Stromal cell of bone marrow (primary cell): ENCODE measurements at regions not wholly inside any gene's neighbourhood (a gene's known extent, or its start where the extent isn't known, plus 50 kb on each side); places are given as distances from the start of the nearest gene placed in this dataset.
"Not testable (repeated sequence)": the region's sequence is repeated elsewhere in the genome, so short reads cannot be mapped to it uniquely, and the experiment has no call there.

Experiments used
- DNase-seq: peaks from one replicate; pipeline ENCODE4 v3.0.0-alpha.2; 2012; ENCODE audit warnings: low read depth

DNA sequence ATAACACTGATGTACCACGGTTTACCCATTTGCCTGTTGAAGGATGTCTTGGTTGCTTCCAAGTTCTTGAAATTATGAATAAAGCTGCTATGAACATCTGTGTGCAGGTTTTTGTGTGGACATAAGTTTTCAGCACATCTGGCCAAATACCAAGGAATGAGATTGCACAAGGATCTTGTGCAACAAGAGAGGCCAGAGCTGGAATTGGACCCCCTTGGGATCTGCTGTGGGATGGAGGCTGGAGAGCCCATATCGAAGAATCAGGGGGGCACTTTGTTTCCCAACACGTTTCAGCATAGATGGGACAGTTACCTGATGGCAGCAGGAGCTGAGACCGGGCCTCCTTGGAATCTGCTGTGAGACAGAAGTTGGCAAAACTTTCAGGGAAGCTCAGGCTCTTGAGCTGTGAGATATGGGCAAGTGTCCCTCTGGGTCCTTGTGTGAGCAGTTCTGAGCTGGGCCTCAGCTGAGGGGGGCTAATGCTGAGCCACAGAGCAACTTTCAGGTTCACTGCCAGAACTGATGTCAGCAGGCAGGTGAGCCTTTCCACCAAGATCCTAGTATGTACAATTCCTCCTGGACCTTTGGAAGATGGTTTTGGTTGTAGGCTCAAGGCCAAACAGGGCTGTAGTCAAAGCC lies 115.2 kb upstream of the RAB18 start:
- DNase-seq, result peak; percentile 42

DNA sequence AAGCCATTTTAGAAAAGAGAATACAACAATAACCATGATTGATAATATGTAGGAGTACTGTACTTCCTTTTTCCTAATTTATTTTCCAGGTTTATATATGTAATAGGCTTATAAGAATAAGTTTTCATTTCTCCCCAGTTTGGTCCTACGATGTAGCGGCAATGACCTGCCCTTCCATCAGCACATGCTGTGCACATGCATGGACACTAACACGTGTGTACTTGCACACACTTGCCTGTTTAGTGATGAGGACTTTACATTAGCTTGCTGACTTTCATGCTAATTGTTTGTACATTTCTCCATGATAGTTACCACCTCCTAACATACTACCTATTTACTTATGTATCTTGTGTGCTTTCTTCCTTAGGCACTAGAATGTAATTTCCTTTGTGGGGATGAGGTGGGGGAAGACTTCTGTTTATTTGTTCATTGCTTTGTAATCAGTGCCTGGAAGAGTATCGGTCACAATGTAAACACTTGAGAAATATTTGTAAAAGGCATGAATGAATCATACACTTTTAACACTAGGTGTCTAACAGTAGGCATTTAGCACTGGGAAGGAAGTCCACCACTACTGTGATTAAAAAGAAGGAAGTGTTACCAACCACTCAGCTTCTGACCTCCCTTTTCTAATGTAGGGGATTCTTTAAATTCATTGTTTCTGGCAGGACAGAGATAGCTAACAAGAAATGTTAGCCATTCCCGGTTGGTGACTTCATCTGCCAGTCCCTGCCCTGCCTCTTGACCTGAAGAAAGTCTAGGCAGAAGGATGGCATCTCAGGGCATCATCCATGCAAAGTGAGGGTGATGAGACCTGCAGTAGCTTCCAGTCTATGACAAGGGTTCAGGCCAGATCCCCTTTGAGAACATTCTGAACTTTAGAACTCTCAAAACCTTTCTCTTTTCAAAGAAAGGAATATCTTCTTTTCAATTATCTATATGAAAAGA lies 120.2 kb upstream of the RAB18 start:
- DNase-seq, result no peak

GRCh38 chr10:27382176-27382575 lies 121.9 kb upstream of the RAB18 start:
- no peak for DNase-seq

DNA sequence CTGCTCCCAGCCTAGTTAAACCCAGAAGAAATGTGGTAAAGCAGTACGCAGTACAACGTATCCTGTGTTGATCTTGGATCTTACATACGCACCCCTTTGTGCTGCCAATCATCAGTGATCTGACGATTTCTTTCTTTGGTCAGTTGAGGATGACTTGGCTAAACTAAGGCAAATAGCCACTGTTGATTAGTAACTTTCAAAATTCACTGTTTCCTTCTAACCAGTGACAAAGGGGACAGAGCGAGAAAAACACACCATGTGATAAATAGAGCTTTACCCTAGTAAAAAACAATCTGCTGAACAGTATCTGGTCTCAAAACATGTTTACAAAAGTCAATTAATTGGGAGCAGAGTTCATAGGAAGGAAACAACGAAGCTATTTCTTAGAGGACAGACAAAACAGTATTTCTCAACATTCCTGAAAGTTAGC lies 123.2 kb upstream of the RAB18 start:
- no peak for DNase-seq

DNA sequence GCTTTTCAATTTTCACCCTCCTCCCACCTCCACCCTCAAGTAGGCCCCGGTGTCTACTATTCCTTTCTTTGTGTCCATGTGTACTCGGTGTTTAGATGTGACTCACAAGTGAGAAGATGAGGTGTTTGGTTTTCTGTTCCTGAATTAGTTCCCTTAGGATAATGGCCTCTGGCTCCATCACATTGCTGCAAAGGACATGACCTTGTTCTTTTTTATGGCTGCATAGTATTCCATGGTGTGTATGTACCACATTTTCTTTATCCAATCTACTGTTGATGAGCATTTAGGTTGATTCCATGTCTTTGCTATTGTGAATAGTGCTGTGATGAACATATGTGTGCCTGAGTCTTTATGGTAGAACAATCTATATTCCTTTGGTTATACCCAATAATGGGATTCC lies 125.1 kb upstream of the RAB18 start:
- DNase-seq, result not testable (repeated sequence)

GRCh38 chr10:27373566-27374160 lies 130.4 kb upstream of the RAB18 start:
- no peak for DNase-seq

- DNase-seq, result no peak
Observed at GRCh38 chr10:27372095-27372494, 131.5 kb upstream of the ACBD5 start.

- DNase-seq, result not testable (repeated sequence)
Observed at GRCh38 chr10:27371375-27371774, 130.8 kb upstream of the ACBD5 start.

- no peak for DNase-seq
Observed at GRCh38 chr10:27369880-27370279, 129.3 kb upstream of the ACBD5 start.

GRCh38 chr10:27368706-27369105 lies 128.1 kb upstream of the ACBD5 start:
- DNase-seq, result no peak

DNA sequence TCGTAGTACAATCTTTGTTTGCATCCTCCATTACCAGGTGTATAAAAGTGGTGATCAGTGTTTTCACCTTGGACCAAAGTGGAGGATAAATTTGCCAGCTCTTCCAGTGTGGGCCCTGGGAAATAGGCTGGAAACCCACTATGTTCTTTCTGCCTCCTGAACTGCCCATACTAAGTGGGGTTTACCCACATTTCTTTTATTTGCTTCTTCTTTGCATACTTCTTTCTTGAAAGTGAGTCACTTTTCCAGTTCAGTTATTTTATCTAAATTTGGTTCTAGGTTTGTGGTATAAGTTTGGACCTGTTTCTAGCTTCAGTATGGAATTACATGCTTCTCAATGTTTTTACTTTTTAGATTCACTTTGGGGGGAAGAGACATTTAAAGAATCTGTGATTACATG lies 126.2 kb upstream of the ACBD5 start:
- no peak for DNase-seq

DNA sequence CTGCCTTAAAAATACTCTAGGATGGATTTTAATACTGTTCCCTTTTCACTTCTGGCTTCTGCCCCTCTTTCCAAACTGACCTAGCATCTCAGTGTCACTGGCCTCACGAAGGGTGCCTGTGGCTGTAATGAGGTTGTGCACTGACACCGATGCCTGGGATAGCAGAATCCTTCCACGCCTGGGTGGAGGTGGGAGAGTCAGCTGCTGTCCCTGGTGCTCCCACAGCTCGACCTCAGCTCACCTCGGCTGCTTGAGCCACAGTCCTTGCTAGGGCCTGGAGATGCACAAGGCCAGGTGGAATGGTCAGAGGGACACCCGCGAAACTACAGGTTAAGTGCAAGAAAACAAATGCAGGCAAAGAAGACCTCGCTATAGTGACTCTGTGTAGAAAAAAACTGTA lies 123.4 kb upstream of the ACBD5 start:
- no peak for DNase-seq

GRCh38 chr10:27360581-27361172 lies 120.1 kb upstream of the ACBD5 start:
- DNase-seq, result peak; percentile 32

DNA sequence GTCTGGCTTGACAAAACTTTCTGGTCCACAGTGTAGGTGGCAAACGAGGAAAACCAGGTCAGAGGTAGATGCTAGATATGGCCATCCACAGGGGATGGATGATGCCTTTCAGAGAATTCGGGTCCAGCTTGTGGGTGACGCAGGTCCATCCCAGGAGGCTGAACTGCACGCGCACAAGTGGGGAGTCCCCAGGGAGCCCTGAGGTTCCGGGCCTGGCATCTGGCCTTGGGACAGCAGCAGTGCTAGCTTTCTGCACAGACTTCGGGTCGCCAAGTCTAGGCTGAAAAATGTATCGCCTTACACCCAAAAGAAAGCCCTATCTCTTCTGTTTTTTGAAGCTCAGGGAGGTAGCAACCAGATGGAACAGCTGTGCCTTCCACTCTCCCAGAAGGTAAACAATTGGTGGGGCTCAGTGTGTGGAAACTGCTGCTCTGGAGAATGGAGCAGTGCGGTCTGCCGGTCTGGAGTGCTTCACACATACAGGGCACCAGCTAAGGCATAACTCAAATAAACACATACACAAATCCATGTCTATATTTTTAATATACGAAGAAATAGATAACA lies 119.3 kb upstream of the ACBD5 start:
- DNase-seq, result no peak

GRCh38 chr10:27356738-27357137 lies 116.1 kb upstream of the ACBD5 start:
- DNase-seq, result no peak

DNA sequence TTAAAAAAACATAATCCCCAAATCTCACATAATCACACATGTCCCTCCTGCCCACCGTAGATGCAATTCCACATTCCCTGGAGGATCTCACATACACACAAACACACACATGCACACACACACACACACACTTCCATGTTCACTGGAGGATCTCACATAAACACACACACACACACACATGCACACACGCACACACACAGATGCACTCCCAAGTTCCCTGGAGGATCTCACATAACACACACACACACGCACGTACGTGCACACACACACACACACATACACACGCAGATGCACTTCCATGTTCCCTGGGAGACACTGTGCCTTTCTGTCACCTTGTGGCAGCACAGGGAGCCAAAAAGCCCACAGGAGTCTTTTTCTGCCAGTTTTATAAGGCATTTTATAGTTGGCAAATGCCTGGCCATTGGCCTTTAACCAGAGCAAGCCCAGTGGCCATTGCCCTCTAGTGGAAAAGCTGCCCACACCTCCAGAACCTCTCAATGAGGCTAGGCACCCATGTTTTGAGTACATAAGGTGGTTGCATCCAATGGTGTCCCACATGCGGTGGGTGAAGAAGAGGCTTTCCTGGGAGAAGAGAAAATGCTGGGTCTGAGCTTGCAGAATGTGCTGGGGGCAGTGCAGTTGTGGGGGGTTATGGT lies 115.4 kb upstream of the ACBD5 start:
- DNase-seq, result no peak

DNA sequence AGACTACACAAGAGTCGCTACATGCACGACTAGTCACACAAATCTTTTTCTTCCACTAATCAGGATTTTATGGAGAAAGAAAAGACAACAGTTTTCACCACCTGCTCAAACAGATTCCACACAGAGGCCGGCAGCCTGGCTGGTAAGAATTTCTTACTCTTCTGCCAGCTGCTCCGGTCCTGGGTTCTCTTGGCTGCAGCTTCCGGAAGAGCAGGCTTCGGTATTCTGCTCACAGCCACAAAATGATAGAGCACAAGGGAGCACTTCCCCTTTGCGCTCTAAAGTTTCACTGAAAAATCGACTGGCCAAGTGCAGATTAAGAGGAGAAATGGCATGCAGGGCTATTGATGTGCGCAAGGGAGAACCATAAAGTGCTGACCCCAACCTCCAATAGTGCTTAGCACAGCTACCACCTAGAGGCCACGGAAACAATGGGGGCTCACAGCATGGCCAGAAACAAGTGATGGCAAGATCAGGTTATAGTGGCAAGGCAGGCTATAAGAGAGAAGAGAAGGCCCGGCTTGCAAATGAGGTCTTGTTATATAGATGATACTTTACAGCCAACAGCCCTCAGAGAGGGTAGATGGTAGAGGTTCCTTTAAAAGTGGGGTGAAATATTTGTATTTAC lies 114.2 kb upstream of the ACBD5 start:
- not testable (repeated sequence) for DNase-seq

DNA sequence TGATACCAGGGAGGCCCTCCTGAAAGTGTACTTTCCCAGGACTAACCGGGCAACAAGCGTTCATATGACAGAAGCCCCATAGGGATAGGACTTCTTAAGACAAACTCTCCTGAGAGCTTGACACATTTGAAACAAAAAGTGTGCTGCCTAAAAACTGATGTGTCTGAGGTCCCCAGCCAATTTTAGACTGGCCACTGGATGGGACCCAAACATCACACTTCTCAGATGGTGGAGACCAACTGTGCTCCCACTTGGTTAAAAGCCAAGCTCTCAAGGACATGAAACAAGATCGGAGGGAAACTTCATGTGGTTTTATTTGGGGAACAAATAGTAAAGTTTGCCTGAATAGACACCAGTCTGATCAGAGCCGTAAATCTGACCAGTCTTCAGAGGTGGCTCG lies 113.5 kb upstream of the ACBD5 start:
- DNase-seq, result not testable (repeated sequence)

DNA sequence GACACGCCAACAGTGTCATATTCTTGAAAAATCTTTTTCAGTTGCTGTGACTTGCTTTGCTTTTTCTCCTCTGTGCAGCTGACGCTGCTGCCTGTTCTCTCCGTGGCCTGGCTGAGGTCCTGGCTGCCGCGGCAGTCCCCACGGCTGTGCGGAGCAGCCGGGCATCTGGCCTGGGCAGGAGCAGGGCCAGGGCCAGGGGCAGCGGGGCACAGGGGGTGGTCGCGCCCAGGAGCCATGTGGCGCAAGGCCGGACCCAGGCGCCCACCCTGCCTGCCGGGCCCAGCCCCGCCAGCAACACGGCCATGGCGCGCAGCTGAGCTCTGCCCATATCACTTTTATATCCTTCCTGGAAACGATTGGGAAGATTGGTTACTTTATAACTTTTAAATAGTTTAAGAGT lies 109.4 kb upstream of the ACBD5 start:
- DNase-seq, result no peak

- not testable (repeated sequence) for DNase-seq
Observed at GRCh38 chr10:27347827-27348207, 107.2 kb upstream of the ACBD5 start.

GRCh38 chr10:27345455-27345920 lies 104.9 kb upstream of the ACBD5 start:
- no peak for DNase-seq
